ENCODE measurements at regions not wholly inside any gene's neighbourhood (a gene's known extent, or its start where the extent isn't known, plus 50 kb on each side); places are given as distances from the start of the nearest gene placed in this dataset.
A peak's percentile ranks its signal among the peaks of the same experiment; 100 is the strongest.
"Not testable (repeated sequence)": the region's sequence is repeated elsewhere in the genome, so short reads cannot be mapped to it uniquely, and the experiment has no call there.

DNA sequence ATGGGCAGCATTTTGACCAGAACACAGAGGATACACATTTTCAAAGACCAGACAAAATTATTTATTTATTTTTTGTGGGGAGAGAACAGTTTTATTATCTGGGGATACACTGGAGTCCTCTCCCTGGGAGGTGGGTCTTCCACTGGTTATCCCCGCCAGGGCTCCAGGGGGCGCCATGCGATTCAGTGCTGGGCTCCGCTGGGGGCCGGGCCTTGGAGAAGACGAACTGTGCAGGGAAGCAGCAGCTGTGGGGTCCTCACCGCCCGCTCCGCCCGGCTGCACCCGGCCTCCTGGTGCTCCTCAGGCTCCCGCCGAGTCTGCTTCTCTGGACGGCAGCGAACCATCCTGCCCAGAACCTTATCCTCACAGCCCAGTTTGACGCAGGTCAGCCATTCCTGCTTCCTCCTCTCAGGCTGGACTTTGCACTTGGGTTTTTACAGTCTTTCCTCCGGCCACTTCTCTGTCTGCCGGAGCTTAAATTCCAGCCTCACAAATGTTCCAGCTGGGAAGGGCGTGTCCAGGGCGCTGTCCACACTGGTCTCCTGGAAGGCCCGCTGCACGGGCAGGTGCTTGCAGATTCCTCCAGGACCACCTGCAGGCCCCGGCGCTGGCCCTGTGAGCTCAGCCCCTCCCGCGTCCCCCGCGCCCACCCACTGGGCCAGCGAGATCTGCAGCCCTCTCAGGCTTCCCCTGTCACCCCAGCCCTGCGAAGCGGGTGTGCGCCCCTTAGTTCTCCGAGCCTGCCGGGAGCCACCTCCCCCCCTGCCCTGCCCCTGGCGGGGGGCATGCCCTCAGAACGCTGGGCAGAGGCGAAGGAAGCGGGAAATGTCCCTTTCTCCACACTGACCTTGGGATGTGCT is 1830.0 kb upstream of the DEFB115 start:
- no peak for DNase-seq (ENCODE audit: low read depth)

DNA sequence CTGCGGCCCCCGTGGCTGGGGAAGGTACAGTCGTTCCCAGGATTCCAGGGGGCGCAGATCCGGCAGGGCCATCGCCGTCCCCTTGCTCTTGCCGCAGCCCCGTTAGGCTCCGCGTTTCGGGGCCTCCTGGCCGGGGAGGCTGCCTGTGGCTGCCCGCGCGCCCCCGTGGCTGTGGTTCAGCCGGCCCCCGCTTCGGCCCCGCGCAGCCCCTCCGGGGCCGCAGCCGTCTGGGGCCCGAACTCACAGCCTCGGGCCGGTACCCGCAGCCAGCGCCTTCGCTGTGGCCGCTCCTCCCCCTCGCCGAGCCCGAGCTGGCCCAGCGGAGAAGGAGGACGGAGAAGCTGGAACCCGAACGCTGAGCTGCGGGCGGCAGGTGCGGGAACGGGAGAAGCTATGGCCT is 1826.9 kb upstream of the DEFB115 start:
- DNase-seq (ENCODE audit: low read depth), result no peak

DNA sequence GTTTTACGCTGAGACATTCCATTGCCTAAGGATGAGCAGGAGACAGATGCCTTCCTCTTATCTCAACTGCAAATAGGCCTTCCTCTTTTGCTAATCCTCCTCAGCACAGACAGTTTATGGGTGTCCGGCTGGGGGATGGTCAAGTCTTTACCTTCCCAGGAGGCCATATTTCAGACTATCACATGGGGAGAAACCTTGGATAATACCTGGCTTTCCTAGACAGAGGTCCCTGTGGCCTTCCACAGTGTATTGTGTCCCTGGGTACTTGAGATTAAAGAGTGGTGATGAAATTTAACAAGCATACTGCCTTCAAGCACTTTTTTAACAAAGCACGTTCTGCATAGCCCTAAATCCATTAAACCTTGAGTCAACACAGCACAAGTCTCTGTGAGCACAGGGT is 1816.7 kb upstream of the DEFB115 start:
- DNase-seq (ENCODE audit: low read depth), result peak; percentile 25

DNA sequence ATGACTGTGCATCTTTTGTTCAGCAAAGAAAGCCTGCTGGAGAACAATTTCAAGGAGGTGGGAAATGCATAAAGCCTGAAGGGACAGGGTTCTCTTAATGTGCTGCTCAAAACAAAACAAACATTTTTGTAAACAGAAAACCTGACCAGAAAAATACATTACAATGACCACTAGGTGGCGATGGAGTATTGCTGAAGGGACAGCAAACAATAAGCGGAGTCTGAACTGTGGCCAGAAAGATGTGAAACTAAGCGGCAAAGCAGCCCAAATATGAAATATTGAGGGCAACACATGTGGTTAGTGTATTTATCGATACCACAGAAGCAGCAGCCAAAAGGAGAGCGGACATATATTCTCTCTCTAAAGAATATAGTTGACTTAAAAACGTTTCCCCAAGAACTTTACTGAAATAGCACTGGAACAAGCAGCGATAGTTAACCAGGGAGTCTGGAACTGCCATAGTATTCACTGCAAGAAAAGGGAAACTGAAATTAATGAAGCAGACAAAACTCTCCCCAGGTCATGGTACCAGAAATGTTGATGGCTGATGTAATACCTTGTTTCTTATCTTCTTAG is 1814.2 kb upstream of the DEFB115 start:
- DNase-seq (ENCODE audit: low read depth), result peak; percentile 24

DNA sequence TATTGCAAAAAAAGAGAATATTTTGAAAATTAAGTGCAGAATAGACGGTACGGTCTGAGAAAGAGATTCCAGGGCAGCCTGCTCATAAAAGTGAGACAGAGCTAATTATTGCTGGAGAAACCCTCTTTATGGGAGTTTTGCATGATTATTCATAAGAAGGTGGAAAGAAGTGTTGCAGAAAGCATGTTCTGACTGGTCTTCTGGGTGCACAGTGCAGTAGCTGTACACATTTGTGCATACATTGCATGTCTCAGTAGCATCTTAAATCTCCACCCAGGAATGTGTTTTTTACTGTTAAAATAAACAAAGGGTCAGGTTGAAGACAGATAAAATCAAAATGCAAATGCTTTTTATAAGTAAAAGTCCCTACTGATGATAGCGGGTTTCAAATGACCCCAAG is 1813.6 kb upstream of the DEFB115 start:
- peak; percentile 0 for DNase-seq (ENCODE audit: low read depth)

DNA sequence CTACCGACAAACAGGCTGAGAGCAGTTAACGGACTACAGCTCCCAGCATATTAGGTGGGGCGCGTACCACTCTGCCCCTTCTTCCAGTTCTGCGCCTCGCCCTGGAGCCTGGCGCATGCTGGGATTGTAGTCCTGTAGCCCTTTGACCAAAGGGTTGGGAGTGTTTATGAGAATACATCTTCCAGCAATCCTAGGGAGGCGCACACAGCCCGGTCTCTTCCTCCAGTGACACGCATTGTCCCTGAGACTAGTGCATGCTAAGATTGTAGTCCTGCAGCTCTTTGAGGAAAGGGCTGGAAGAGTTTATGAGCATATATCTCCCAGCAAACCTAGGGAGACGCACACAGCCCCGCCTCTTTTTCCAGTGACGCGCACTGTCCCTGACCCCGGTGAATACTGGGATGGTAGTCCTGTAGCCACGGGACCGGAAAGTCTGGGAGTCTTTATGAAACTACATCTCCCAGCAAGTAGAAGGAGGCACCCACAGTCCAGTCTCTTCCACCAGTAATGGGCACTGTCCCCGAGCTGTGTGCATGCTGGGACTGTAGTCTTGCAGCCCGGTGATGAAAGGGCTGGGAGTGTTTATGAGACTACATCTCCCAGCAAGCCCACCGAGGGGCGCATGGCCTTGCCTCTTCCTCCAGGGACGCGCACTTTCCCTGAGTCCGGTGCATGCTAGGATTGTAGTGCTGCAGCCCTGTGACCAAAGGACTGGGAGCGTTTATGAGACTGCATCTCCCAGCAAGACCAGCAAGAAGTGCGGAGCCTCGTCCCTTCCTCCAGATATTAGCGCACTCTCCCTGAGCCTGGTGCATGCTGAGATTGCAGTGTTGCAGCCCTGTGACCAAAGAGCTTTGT is 1812.2 kb upstream of the DEFB115 start:
- peak; percentile 82 for DNase-seq (ENCODE audit: low read depth)

DNA sequence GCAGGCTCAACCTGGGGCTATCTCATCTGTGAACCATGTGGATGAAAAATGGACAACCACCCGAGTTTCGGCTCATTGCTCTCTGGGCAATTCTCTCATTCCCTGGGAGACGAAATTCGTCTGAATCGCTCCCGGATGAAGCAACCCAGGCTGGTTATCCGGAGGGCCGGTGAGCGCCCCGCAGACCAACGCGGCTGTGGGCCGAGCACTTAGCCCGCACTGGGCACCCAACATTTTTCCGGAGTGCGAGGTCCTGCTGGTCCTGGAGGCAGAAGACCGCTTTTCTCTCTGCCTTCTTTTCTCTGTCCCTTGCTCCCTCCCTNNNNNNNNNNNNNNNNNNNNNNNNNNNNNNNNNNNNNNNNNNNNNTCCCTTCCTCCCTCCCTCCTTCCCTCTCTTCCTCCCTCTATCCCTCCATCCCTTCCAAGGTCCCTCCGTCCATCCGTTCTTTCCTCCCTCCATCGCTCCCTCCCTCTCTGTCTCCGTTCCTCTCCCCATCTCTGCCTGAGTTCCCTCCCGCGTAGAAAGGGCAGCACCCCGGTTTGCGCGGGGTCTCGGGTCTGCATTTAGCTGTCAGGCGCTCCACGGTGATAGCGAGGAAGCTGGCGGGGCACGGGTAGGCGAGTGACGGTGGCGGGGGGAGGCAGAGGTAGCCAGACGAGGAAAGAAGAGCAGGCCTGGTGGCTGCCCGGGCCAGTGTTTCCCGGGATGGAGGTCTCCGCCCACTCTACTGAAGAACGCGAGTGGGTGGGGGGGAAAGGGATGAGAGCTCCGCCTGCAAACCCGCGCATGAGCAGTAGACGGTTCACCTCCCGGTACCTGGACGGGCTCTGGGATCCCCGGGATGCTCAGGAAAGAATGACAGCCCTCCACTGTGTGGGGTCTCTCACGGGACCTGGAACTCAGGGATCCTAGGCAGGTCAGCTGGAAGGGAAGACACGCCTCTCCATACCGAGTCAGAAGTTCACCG is 1809.7 kb upstream of the DEFB115 start:
- not testable (repeated sequence) for DNase-seq (ENCODE audit: low read depth)

DNA sequence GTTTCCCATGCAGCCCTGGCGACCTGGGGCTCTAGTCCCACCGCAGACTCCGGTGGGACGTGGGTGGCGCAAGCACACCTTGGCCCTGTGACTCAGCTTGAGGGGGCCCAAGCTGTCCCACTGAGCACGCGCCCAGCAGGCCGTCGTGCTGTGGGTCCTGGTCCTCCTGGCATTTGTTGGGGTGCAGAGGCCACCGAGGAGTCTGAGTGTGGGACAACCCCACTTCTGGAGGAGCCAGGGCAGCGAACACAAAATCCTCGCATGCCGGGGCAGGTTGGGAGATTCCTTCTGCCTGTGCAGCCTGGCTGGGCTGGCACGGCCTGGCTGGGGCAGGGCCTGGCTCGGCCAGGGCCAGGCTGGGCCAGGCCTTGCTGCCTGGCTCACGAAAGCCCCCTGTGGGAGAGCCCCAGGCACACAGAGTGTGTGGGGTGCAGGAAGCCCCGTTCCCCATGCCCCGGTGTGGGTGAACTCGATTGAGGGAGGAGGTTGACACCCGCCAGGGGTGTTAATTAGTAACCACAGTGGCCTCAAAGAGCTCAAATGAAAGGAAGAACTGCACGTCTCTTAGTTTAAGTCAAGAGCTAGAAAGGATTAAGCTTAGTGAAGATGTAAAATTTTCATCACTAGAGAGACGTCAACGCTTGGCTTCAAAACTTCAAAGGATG is 1808.5 kb upstream of the DEFB115 start:
- no peak for DNase-seq (ENCODE audit: low read depth)

DNA sequence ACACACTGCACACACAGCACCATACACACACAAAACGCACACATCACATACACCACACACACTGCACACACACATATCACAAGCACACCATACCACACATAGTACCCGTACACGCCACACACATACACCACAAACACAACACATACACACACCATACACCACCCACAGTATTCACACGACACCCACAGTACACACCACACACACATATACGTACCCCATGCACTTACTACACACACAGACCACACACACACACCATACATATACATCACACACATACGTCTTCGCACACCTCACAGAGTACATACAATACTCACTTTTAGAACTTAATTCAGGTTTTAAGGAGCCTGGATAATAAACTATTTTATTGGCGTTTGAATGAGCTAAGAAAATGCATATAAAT is 1805.3 kb upstream of the DEFB115 start:
- no peak for DNase-seq (ENCODE audit: low read depth)

DNA sequence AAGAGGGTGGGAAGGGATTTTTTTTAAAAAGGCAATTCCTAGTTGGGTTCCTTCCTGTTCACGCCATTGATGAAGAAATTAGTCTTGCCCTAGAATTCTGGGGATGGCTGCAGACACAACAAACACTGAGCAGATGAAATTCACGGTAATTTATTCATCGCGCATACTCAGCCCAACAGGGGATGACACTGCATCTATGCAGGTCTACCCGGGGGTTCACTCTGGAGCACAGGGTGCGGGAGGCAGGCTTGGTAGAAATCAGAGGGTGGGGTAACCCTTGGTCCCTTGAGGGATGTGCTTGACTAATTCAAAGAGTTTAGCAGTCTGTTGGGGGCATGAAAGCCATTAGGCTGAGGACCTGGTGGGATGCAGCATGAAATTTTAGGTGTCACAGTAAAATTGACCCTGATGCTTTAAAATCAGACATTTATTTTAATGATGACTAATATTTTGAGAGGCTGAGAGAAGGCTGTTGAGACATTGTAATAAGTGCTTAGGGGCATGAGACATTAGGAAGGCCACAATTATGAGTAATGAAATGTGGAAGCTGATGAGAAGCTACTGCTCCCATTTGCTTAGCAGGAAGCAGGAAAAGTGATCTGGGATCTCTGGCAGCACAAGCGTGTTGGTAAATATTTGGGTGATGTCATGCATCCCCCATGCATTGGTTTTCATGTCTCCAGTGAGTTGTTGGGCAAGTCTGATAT is 1800.3 kb upstream of the DEFB115 start:
- DNase-seq (ENCODE audit: low read depth), result not testable (repeated sequence)

DNA sequence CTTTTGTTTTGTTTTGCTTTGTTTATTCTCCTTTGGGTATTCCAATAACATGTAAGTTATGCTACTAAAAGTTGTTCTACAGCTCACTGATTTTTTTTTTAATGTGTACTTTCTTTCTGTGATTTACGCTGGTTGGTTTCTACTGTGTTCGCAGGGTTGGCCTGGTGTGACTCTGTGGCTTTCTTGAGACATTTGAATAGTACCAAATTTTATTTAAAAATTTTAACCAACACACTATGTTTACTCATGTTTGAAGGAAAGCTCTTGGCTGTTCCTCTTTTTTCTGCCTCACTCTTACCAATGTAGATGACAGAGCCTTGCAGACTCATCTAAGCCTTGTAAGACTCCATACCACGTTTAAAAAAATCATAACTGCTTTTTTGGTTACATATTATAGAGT is 1784.9 kb upstream of the DEFB115 start:
- no peak for DNase-seq (ENCODE audit: low read depth)

DNA sequence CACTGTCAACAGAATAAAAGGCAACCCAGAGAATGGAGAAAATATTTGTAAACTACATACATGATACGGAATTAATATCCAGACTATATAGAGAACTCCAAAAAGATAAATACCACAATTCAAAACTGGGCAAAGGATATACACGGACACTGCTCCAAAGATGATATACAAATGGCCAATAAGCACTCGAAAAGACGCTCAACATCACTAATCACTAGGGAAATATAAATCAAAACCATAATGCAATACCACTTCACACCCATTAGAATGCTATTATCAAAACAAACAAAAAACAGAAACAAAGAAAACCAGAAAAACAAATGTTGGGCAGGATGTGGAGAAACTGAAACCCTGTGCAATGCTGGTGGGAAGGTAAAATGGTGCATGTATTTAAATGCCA is 1764.6 kb upstream of the DEFB115 start:
- DNase-seq (ENCODE audit: low read depth), result not testable (repeated sequence)

DNA sequence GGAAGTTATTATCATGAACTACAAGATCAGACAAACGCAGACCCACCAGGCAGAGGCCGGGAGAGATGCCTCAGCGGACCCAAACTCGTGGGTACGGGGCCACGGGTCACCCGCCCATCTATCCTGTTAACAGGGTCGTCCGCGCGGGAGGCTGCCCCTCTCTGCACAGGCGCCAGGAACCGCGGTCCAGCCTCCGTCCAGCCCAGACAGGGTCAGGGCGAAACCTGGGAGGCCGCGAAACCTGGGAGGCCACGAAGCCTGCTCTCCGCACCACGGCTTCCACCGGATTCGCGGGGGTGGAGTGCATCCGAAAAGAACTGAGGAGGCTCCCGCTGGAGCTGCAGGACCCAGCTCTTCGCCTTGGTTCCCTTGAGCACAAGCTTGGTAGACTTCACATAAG is 1760.7 kb upstream of the DEFB115 start:
- DNase-seq (ENCODE audit: low read depth), result not testable (repeated sequence)

DNA sequence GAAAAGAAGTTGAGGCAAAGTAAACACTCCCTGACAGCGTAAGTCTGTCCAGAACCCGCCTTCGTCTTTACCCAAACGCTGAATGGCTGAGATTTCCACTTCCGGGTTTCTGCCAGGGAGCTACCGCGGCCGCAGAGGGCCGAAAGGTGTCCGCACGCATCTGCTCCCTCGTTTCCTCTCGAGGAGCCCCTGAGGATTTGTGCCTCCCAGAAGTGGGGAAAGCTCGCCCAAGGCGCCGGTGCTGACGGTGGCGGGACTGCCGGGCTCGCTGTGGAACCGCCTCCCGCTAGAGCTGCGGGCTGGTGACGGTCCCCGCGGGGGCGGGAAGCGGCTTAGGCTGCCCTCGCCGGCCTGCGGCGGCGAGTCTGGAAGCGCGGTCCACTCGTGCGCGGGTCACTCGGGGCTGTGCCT is 1760.2 kb upstream of the DEFB115 start:
- peak; percentile 65 for DNase-seq (ENCODE audit: low read depth)

DNA sequence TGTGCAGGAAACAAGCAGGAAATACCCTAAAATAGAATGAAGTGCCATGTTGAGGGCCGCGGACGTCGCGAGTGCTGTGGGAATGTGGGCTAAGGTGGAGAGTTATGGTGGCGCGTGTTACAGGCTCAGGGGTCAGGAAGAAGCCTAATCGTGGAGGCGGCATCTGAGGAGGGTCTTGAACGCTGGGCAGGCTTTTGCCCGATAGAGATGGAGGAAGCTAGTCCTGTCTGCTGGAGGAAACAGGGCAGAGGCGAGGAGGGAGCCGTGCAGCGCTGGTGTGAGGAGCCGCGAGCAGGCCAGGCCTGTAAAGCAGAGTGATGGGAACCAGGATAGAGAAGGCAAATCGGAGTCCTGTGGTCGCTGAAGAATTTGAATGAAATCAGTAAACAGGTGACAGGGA is 1759.8 kb upstream of the DEFB115 start:
- not testable (repeated sequence) for DNase-seq (ENCODE audit: low read depth)

DNA sequence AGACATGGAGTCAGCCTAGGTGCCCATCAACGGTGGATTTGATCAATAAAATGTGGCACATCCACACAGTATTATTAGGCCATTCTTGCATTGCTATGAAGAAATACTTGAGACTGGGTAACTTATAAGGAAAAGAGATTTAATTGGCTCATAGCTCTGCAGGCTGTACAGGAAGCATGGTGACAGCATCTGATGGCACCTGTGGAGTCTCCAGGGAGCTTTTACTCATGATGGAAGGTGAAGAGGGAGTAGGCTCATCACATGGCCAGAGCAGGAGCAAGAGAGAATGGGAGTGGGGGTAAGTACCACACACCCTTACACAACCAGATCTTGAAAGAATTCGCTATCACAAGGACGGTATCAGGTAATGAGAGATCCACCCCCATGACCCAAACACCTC is 1756.7 kb upstream of the DEFB115 start:
- DNase-seq (ENCODE audit: low read depth), result not testable (repeated sequence)

DNA sequence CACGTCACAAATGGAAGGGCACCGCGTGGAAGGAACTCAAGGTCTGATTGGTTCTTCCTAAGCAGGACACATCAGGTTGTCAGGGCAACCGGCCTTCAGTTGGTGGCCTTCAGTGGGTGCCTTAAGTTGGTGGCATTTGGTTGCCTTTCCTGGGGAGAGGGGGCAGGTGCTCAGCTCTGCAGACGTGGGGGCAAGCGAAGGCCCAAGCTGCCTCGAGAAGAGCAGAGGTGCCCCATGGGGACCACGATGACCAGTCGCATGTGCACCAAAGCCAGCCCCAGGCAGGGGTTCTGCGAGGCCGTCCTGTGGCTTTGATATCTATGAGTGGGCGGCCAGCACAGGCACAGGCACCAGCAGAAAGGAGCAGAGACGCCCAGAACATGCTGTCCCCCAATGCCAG is 1742.8 kb upstream of the DEFB115 start:
- not testable (repeated sequence) for DNase-seq (ENCODE audit: low read depth)

DNA sequence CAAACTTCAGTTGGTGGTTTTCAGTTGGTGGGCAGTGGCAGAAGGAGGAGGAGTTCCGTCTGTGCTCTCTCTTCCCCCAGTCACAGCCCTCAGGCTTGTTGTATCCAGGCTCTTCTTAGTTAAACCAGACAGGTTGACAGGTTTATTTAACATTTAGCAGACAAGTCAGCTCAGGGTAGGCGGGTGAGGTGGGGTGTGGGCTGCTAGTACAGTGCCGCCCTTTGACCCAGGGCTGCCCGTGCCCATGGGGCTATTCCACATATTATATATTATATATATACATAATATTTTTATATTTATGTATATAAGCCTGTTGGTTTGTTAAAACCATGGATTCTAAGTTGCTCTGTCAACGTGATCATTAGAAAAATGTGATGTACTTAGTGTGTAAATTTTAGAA is 1740.6 kb upstream of the DEFB115 start:
- not testable (repeated sequence) for DNase-seq (ENCODE audit: low read depth)

DNA sequence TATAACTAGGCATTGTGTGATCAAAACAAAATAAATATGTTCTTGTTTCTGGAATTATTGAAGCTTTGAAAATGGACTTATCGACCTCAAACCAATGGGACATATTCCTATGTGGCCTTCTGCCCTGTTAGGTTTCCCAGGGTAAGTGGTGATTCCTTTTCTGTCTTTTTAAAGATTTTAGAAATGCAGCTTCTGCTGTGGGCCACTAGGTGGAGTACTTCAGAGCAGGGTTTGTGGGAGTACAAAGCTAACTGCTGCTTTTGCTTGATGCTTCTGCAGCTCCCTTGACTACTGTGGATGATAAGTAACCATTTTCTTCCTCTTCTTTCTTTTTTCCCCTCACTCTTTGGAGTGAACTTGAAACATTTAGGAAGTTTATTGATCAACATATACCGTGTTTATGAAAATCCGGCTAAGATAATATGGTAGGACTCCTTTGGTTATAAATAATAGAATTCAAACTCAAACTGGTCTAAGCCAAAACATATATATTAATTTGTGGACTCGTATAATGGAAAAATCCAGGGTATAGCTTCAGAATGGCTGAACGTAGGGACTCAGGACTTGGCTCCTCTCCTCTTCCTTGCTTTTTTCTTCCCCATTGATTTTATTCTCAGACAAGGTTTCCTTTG is 1737.7 kb upstream of the DEFB115 start:
- DNase-seq (ENCODE audit: low read depth), result peak; percentile 2

All from renal cortical epithelial cell (primary cell).